ENCODE measurements at regions not wholly inside any gene's neighbourhood (a gene's known extent, or its start where the extent isn't known, plus 50 kb on each side); places are given as distances from the start of the nearest gene placed in this dataset.

- peak in 1 of 14 donors; percentile 24 for DNase-seq
Measured at GRCh38 chr9:80605129-80605528, 1033.4 kb downstream of the TLE4 start.

GRCh38 chr9:80602291-80602690 is 1030.5 kb downstream of the TLE4 start:
- peak in 1 of 14 donors; percentile 5 for DNase-seq

GRCh38 chr9:80596579-80596978 is 1024.8 kb downstream of the TLE4 start:
- no peak for DNase-seq

DNA sequence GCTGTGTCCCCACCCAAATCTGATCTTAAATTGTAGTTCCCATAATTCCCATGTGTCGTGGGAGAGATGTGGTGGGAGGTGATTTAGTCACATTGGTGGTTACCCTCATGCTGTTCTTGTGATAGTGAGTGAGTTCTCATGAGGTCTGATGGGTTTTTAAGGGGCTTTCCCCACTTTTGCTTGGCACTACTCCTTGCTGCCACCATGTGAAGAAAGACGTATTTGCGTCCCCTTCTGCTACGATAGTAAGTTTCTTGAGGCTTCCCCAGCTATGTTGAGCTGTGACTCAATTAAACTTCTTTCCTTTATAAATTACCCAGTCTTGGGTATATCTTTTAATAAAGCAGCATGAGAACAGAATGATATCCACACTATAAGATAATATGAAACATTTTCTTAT is 1023.4 kb downstream of the TLE4 start:
- DNase-seq, result no peak

- DNase-seq, result no peak
Measured at GRCh38 chr9:80592413-80592812, 1020.6 kb downstream of the TLE4 start.

GRCh38 chr9:80586786-80587330 is 1015.1 kb downstream of the TLE4 start:
- DNase-seq, result no peak

GRCh38 chr9:80571953-80572352 is 1000.2 kb downstream of the TLE4 start:
- DNase-seq, result no peak

- no peak for DNase-seq
Measured at GRCh38 chr9:80569236-80569635, 997.5 kb downstream of the TLE4 start.

- no peak for DNase-seq
Measured at GRCh38 chr9:80561526-80561925, 989.8 kb downstream of the TLE4 start.

GRCh38 chr9:80560976-80561375 is 989.2 kb downstream of the TLE4 start:
- DNase-seq, result no peak

DNA sequence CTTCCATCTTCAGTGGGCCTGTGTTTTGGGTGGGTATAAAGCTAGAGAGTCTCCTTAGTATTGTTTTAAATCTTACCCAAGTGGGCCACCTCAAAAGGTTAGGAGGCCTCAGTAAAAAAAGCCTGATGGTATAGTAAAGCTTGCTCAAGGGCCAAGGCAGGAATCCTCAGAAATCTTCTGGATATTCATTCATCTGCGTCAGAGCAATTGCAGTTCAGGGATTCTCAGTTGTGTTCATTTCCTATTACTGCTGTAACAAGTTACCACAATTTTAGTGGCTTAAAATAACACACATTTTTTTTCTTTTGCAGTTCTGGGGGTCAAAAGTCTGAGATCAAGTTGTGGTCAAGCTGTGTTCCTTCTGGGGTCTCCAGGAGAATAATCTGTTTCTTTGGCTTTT is 985.5 kb downstream of the TLE4 start:
- no peak for DNase-seq

DNA sequence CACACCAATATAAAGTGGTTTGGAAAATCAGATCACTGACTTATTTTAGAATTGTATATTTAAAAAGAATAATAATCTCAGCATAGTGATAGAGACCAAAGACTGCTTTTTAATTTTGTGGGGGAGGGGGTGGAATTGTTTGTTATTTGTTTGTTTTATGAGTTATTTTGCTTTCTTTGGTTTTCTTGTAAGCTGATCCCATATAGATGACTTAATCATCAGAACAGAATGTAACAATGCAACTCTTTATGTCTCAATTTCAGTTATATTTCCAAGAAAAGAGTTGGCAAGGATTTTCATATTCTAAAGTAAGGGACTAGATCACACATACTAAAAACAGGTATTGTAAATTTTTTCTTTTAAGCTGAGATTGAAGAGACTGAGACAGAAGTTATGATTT is 984.9 kb downstream of the TLE4 start:
- DNase-seq, result no peak

DNA sequence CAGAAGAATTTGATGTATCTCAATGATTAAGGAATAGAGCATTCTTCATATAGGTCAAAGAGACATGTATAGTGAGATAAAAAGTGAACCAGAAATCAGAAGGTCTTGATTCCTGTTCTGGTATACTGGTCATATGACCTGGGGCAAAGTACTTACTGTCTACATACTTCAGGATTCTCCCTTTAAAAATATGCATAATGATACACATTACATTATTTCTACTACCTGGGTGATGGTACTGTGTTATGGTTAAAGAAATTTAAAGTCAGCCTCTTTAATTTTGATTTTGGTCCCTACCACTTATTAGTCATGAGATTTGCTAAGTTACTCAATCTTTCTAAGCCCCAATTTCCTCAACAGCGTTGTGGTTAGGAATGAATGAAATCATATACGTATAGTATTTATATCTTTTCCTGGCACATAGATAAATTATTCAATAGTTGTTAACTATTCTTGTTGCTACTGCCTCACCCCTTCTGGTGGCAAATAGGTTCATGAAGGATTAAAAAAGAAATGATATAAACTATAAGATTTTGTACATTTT is 984.1 kb downstream of the TLE4 start:
- DNase-seq, result no peak

DNA sequence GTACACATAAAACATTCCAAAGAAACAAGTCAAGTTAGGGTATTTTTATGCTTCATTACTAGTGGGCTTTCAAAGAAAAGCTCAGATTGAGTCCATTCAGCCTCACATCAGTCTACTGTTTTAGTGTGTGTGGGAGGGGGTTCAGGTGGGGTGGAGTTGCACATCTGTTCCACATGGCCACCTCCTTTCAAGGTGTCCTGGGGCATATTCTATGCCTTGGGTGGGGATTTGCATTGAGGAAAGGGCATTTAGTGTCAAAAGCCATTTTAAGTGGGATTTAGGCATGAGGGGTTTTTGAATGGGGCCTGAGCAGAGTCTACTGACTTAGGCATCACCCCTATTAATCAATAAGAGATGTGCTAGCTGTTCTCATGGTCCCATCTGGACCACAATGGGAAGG is 983.1 kb downstream of the TLE4 start:
- no peak for DNase-seq

- no peak for DNase-seq
Measured at GRCh38 chr9:80554301-80554700, 982.5 kb downstream of the TLE4 start.

DNA sequence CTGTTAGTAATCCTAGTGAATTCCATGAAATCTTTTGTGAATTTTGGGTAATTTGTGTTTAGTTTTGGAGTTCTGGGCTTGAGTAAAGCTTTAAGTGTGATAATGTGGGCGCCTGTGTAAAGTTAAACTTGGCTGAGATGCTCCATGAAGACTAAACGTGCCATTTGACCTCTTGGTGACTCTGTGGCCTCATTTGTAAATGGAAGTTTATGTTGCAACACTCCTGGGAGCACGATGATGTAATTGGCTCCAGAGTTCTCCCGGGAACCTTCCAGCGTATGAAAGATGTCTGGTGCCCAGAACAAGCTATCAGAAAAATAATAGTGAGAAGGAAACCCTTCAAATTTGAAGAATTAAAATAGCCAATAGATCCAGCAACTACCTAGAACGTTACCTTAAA is 981.2 kb downstream of the TLE4 start:
- DNase-seq, result no peak

- DNase-seq, result no peak
Measured at GRCh38 chr9:80550181-80550580, 978.4 kb downstream of the TLE4 start.

DNA sequence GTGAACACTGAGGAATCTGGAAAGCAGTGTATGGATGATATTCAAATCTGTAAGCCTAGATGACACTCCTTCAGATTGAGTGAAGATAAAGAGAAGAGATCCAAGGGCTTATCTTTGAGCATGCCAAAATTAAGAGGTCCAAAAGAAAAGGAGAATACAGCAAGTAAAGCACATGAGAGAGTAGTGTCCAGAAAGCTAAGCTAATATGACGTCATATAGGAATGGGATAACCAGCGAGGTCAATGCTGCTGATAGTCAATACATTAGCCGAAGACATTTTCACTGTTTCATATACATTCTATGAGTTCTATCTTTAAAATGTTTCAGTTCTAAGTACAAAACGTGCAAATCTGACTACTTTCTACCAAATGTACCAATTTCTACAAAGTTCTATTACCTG is 975.8 kb downstream of the TLE4 start:
- no peak for DNase-seq

DNA sequence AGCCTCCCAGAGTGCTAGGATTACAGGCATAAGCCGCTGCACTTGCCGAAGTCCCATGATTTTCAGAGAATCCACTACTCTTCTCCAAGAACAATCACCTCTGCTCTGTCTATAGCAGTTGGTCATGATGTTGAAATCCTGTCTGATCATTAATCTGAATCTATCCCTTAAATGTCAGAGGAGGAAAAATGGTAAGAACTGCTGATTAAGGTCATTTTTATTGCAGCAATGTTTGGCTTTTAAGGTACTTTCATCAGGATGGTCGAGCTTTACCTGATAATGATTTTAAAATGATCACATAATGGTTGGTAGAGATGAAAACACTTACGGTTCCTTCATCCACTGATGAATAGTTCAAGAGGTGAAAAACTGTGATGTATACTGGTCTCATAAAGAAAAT is 968.6 kb downstream of the TLE4 start:
- no peak for DNase-seq

DNA sequence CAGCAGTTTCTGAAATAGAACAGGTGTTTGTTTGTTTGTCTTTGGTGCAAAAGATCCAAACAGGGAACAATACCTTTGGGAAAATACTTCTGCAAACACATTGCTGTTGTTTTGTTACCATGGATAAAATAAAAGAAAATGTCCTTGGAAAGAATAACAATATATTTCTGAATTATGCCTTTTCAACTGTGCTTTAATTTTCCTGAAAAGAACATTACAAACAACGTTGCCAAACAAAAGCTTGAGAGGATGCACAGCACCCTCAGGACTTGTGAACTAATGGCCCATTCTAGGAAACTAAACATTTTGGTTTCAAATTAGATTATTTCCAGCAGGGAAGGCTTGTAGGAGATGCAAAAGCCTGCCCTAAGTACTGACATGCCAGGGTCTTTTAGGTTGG is 967.2 kb downstream of the TLE4 start:
- DNase-seq, result no peak

GRCh38 chr9:80522465-80522864 is 950.7 kb downstream of the TLE4 start:
- no peak for DNase-seq

DNA sequence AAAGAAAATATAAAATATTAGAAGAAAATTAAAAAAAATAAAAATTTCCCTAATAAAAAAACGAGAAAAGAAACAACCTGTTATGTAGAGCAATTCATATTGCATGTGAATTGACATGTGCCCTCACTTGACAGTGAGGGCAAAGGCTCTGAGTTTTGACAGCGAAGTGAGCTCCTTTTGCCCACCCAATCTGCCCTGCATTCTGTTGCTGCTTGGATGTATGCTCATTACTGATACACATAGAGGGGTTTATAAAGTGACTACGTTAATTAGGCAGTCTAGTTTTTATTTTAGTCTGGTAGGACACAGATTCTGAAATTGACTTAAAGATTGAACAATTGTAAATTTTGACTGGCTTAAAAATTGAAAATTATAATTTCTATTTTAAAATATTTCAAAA is 949.4 kb downstream of the TLE4 start:
- DNase-seq, result no peak

- DNase-seq, result no peak
Measured at GRCh38 chr9:80520231-80520630, 948.5 kb downstream of the TLE4 start.

DNA sequence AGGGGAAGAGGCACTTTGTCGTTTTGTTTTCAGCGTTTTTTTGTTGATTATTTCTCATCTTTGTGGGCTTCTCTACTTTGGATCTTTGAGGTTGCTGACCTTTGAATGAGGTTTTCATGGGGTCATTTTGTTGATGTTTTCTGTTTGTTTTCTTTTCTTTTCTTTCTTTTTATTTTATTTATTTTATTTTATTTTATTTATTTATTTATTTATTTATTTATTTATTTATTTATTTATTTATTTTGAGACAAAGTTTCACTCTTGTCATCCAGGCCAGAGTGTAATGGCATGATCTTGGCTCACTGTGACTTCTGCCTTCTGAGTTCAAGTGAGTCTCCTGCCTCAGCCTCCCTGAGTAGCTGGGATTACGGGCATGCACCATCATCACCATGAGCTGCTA is 946.7 kb downstream of the TLE4 start:
- no peak for DNase-seq

DNA sequence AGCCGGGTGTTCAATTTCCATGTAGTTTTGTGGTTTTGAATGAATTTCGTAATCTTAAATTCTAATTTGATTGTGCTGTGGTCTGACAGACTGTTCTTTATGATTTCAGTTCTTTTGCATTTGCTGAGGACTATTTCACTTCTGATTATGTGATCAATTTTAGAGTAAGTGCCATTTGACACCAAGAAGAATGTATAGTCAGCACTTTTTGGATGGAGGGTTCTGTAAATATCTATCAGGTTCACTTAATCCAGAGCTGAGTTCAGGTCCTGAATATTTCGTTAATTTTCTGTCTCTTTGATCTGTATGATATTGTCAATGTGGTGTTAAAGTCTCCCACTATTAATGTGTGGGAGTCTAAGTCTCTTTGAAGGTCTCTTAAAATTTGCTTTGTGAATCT is 944.9 kb downstream of the TLE4 start:
- no peak for DNase-seq

Data from C1 segment of cervical spinal cord (tissue), 14 donors.